HL-60 (cell line): ENCODE measurements at regions not wholly inside any gene's neighbourhood (a gene's known extent, or its start where the extent isn't known, plus 50 kb on each side); places are given as distances from the start of the nearest gene placed in this dataset.

Source experiments
- DNase-seq, 2 experiments: peaks; one replicate each; pipeline ENCODE4 v3.0.0-alpha.2; 2010 to 2020; ENCODE audit warnings: low read depth in 1 of 2, low spot score in 1 of 2
- H3K27ac ChIP-seq: fragments of 250-450 bp; sonication (Bioruptor Pico); replicated peaks from 2 replicates; pipeline ENCODE4 v1.5.1; 2020; ENCODE audit warnings: mild to moderate bottlenecking, moderate library complexity
- H3K27me3 ChIP-seq: fragments of 250-450 bp; sonication (Bioruptor Pico); 2 replicates; pipeline ENCODE4 v1.5.1; 2021; ENCODE audit warnings: mild to moderate bottlenecking, moderate library complexity; ENCODE audit not compliant: insufficient read depth, poor library complexity, severe bottlenecking
- H3K4me3 ChIP-seq: replicated peaks from 2 replicates; pipeline ENCODE4 v1.5.1; 2011; ENCODE audit warnings: mild to moderate bottlenecking, control low read depth, low read length; ENCODE audit not compliant: insufficient read depth
- GABPA ChIP-seq: IDR thresholded peaks from 2 replicates; pipeline ENCODE4 v1.6.1; 2012; ENCODE audit warnings: low read depth
- POLR2AphosphoS5 ChIP-seq: IDR thresholded peaks from 2 replicates; pipeline ENCODE4 v1.6.1; 2012; ENCODE audit warnings: low read depth
- SPI1 ChIP-seq: IDR thresholded peaks from 2 replicates; pipeline ENCODE4 v1.6.1; 2012; ENCODE audit warnings: low read depth, mild to moderate bottlenecking, borderline replicate concordance
- TF ChIP-seq, protein P1 (sequence below): IDR thresholded peaks from one replicate; pipeline ENCODE4 v1.5.1; 2011; ENCODE audit warnings: low read length, control low read depth, inconsistent platforms; ENCODE audit not compliant: insufficient read depth
- TF ChIP-seq, protein P2 (sequence below): IDR thresholded peaks from 2 replicates; pipeline ENCODE4 v1.6.1; 2012; ENCODE audit warnings: low read depth; ENCODE audit not compliant: insufficient replicate concordance

DNA sequence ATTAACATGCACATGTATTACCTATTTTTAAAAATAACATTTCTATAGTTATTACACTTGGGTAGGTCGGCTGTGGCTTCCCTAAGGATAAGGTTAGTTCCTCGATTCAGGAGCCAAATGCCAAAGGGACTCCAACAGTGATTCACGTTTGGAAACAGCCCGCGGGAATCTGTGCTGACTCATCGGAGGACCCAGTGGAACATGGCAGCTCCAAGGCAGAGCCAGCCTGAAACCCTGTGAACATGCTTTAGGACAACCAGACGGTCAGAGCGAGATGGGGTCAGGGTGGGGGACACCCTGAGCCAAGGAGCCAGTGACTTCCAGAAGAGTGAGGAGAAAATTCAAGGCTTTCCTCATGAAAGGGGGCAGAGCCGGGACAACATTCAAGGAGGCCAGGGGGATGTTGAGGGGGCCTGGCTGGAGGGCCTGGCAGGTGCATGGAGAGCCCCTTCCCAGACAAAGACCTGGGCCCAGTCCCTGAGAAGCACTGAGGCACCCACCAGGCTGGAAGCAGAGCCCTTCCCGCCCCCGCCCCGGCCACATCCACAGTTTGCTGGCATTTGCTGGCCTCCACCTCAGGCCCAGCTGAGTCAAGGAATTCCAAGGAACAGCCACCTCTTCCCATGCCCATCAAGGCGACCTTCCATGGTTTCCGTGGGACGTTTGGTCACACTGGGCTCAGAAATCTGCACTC, 133.2 kb downstream of the SNX5 start:
- TF ChIP-seq, protein P1, sequence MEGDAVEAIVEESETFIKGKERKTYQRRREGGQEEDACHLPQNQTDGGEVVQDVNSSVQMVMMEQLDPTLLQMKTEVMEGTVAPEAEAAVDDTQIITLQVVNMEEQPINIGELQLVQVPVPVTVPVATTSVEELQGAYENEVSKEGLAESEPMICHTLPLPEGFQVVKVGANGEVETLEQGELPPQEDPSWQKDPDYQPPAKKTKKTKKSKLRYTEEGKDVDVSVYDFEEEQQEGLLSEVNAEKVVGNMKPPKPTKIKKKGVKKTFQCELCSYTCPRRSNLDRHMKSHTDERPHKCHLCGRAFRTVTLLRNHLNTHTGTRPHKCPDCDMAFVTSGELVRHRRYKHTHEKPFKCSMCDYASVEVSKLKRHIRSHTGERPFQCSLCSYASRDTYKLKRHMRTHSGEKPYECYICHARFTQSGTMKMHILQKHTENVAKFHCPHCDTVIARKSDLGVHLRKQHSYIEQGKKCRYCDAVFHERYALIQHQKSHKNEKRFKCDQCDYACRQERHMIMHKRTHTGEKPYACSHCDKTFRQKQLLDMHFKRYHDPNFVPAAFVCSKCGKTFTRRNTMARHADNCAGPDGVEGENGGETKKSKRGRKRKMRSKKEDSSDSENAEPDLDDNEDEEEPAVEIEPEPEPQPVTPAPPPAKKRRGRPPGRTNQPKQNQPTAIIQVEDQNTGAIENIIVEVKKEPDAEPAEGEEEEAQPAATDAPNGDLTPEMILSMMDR, result no peak
- TF ChIP-seq, protein P2, sequence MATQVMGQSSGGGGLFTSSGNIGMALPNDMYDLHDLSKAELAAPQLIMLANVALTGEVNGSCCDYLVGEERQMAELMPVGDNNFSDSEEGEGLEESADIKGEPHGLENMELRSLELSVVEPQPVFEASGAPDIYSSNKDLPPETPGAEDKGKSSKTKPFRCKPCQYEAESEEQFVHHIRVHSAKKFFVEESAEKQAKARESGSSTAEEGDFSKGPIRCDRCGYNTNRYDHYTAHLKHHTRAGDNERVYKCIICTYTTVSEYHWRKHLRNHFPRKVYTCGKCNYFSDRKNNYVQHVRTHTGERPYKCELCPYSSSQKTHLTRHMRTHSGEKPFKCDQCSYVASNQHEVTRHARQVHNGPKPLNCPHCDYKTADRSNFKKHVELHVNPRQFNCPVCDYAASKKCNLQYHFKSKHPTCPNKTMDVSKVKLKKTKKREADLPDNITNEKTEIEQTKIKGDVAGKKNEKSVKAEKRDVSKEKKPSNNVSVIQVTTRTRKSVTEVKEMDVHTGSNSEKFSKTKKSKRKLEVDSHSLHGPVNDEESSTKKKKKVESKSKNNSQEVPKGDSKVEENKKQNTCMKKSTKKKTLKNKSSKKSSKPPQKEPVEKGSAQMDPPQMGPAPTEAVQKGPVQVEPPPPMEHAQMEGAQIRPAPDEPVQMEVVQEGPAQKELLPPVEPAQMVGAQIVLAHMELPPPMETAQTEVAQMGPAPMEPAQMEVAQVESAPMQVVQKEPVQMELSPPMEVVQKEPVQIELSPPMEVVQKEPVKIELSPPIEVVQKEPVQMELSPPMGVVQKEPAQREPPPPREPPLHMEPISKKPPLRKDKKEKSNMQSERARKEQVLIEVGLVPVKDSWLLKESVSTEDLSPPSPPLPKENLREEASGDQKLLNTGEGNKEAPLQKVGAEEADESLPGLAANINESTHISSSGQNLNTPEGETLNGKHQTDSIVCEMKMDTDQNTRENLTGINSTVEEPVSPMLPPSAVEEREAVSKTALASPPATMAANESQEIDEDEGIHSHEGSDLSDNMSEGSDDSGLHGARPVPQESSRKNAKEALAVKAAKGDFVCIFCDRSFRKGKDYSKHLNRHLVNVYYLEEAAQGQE, result no peak
- TF ChIP-seq SPI1 (no peak), GABPA (no peak), POLR2AphosphoS5 (no peak)
- Histone ChIP-seq H3K4me3 (no peak overlapping the region), H3K27me3 (no peaks in the 10 kb centered on the region), H3K27ac (no peak overlapping the region)
- no peak for DNase-seq

DNA sequence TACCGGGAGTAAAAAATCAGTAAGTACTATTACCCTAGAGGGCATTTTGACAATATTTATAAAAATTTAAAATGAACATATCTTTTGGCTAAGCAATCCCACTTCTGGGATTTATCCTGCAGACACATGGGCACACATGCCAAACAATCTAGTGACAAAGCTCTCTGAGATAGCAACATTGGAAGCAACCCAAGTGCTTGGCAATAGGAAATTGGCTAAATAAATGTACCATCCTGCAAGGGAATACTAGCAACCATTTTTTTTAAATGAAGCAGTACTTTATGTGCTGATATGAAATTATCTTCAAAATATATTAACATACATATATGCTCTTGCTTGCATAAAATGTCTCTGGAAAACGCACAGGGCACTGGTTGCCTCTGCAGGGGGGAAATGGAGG, 133.8 kb downstream of the SNX5 start:
- Histone ChIP-seq H3K27me3 (no peaks in the 10 kb centered on the region), H3K27ac (no peak overlapping the region), H3K4me3 (no peak overlapping the region)
- TF ChIP-seq SPI1 (no peak), POLR2AphosphoS5 (no peak), GABPA (no peak)
- TF ChIP-seq, protein P2, result no peak
- TF ChIP-seq, protein P1, result no peak
- DNase-seq, result no peak

DNA sequence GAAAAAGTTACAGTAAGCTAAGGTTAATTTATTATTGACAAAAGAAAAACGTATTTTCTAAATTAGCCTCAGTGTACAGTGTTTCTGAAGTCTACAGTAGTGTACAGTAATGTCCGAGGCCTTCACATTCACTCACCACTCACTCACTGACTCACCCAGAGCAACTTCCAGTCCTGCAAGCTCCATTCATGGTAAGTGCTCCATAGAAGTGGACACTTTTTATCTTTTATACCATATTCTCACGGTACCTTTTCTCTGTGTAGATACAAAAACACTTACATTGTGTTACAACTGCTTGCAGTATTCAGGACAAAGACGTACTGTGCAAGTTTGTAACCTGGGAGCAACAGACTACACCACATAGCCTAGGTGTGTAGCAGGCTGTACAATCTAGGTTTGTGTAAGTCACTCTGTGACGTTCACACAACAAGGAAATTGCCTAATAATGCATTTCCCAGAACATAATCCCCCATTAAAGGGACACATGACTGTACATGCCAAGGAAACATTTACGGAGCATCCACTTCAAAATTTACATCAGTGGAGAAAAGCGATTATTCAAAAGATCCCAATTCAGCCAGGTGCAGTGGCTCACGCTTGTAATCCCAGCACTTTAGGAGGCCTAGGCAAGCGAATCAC, 133.4 kb downstream of the BANF2 start:
- no peaks in the 10 kb centered on the region for H3K27me3 ChIP-seq
- no peak for DNase-seq

More for the DNA sequence above, 133.4 kb downstream of the BANF2 start:
- Histone ChIP-seq H3K4me3 (no peak overlapping the region), H3K27ac (no peak overlapping the region)
- TF ChIP-seq GABPA (no peak), SPI1 (no peak), POLR2AphosphoS5 (no peak)
- TF ChIP-seq, protein P2, result no peak
- TF ChIP-seq, protein P1, result no peak
